ENCODE measurements at regions not wholly inside any gene's neighbourhood (a gene's known extent, or its start where the extent isn't known, plus 50 kb on each side); places are given as distances from the start of the nearest gene placed in this dataset.

GRCh38 chr13:31853643-31854326, 114.5 kb downstream of the RXFP2 start:
- no peak for DNase-seq (ENCODE audit: low spot score)

GRCh38 chr13:31859571-31859970, 120.2 kb downstream of the RXFP2 start:
- no peak for DNase-seq (ENCODE audit: low spot score)

GRCh38 chr13:31860002-31860401, 120.7 kb downstream of the RXFP2 start:
- peak; percentile 49 for DNase-seq (ENCODE audit: low spot score)

GRCh38 chr13:31862828-31863227, 123.5 kb downstream of the RXFP2 start:
- no peak for DNase-seq (ENCODE audit: low spot score)

- DNase-seq (ENCODE audit: low spot score): no peak
Measured at GRCh38 chr13:31864307-31864706, 125.0 kb downstream of the RXFP2 start.

- DNase-seq (ENCODE audit: low spot score): no peak
Measured at GRCh38 chr13:31866099-31866498, 126.8 kb downstream of the RXFP2 start.

- DNase-seq (ENCODE audit: low spot score): no peak
Measured at GRCh38 chr13:31867709-31868108, 128.4 kb downstream of the RXFP2 start.

- no peak for DNase-seq (ENCODE audit: low spot score)
Measured at GRCh38 chr13:31869582-31869981, 130.3 kb downstream of the RXFP2 start.

- DNase-seq (ENCODE audit: low spot score): no peak
Measured at GRCh38 chr13:31870511-31870910, 131.2 kb downstream of the RXFP2 start.

- DNase-seq (ENCODE audit: low spot score): no peak
Measured at GRCh38 chr13:31873145-31873544, 133.8 kb downstream of the RXFP2 start.

- DNase-seq (ENCODE audit: low spot score): no peak
Measured at GRCh38 chr13:31875134-31875533, 135.8 kb downstream of the RXFP2 start.

GRCh38 chr13:31878052-31878451, 138.7 kb downstream of the RXFP2 start:
- DNase-seq (ENCODE audit: low spot score): no peak

GRCh38 chr13:31878495-31878894, 139.2 kb downstream of the RXFP2 start:
- no peak for DNase-seq (ENCODE audit: low spot score)

- no peak for DNase-seq (ENCODE audit: low spot score)
Measured at GRCh38 chr13:31878955-31879354, 139.6 kb downstream of the RXFP2 start.

GRCh38 chr13:31880851-31881494, 141.6 kb downstream of the RXFP2 start:
- DNase-seq (ENCODE audit: low spot score): no peak

- DNase-seq (ENCODE audit: low spot score): no peak
Measured at GRCh38 chr13:31881495-31881882, 142.2 kb downstream of the RXFP2 start.

GRCh38 chr13:31882794-31883193, 143.5 kb downstream of the RXFP2 start:
- DNase-seq (ENCODE audit: low spot score): no peak

- no peak for DNase-seq (ENCODE audit: low spot score)
Measured at GRCh38 chr13:31884556-31884955, 145.2 kb downstream of the RXFP2 start.

- DNase-seq (ENCODE audit: low spot score): no peak
Measured at GRCh38 chr13:31885994-31886393, 145.6 kb upstream of the FRY start.

- no peak for DNase-seq (ENCODE audit: low spot score)
Measured at GRCh38 chr13:31887286-31887685, 144.3 kb upstream of the FRY start.

- no peak for DNase-seq (ENCODE audit: low spot score)
Measured at GRCh38 chr13:31890946-31891345, 140.6 kb upstream of the FRY start.

- no peak for DNase-seq (ENCODE audit: low spot score)
Measured at GRCh38 chr13:31891472-31891871, 140.1 kb upstream of the FRY start.

GRCh38 chr13:31894931-31895330, 136.6 kb upstream of the FRY start:
- DNase-seq (ENCODE audit: low spot score): no peak

- no peak for DNase-seq (ENCODE audit: low spot score)
Measured at GRCh38 chr13:31895691-31896090, 135.9 kb upstream of the FRY start.
